ENCODE measurements at regions not wholly inside any gene's neighbourhood (a gene's known extent, or its start where the extent isn't known, plus 50 kb on each side); places are given as distances from the start of the nearest gene placed in this dataset.

GRCh38 chr2:217461674-217462073, 541.1 kb downstream of the TNS1 start:
- TF ChIP-seq CTCF (conservative IDR thresholded peaks at IDR 0.05; ENCODE audit: low read depth in 2 of 2), result no peak
- no peak for TF ChIP-seq POLR2AphosphoS5 (IDR thresholded peaks at IDR 0.05; ENCODE audit: low read depth)
- no peak for TF ChIP-seq JUNB (IDR thresholded peaks at IDR 0.05; ENCODE audit: unreplicated experiment)
- TF ChIP-seq ZNF331 (CRISPR knock-in tag; IDR thresholded peaks at IDR 0.05; ENCODE audit: low read depth), result no peak
- no peak for TF ChIP-seq CREB1 (CRISPR knock-in tag; IDR thresholded peaks at IDR 0.05; ENCODE audit: low read depth)
- no peak for TF ChIP-seq REST (IDR thresholded peaks at IDR 0.05; ENCODE audit: unreplicated experiment)
- no peak for TF ChIP-seq EZH2 (IDR thresholded peaks at IDR 0.05; ENCODE audit: low read depth, unreplicated experiment)
- no peak for TF ChIP-seq EZH2phosphoT487 (IDR thresholded peaks at IDR 0.05; ENCODE audit: unreplicated experiment)
- no peak for TF ChIP-seq ZNF114 (CRISPR knock-in tag; IDR thresholded peaks at IDR 0.05)
- TF ChIP-seq ETS1 (IDR thresholded peaks at IDR 0.05), result no peak
- TF ChIP-seq ZNF462 (CRISPR knock-in tag; IDR thresholded peaks at IDR 0.05), result no peak
- no peak for TF ChIP-seq NANOG (IDR thresholded peaks at IDR 0.05; ENCODE audit: borderline replicate concordance)
- no peak for TF ChIP-seq STAT1 (IDR thresholded peaks at IDR 0.05; ENCODE audit: unreplicated experiment)
